Ishikawa (cell line): ENCODE measurements at regions not wholly inside any gene's neighbourhood (a gene's known extent, or its start where the extent isn't known, plus 50 kb on each side); places are given as distances from the start of the nearest gene placed in this dataset.

Source experiments
- CREB1 ChIP-seq: IDR thresholded peaks from 2 replicates; pipeline ENCODE4 v1.6.1; 2012; ENCODE audit warnings: low read depth
- EGR1 ChIP-seq: IDR thresholded peaks from 2 replicates; pipeline ENCODE4 v1.6.1; 2012
- MAX ChIP-seq: IDR thresholded peaks from 2 replicates; pipeline ENCODE4 v1.6.1; 2012
- RAD21 ChIP-seq: IDR thresholded peaks from 2 replicates; pipeline ENCODE4 v1.6.1; 2012; ENCODE audit warnings: low read depth
- TEAD4 ChIP-seq: IDR thresholded peaks from 2 replicates; pipeline ENCODE4 v1.6.1; 2012

GRCh38 chr13:34886121-34886875 lies 55.8 kb upstream of the NBEA start:
- no peak for TF ChIP-seq CREB1
- no peak for TF ChIP-seq MAX
- no peak for TF ChIP-seq RAD21
- no peak for TF ChIP-seq TEAD4
- TF ChIP-seq EGR1 = no peak
